MM.1S (cell line): ENCODE measurements at regions not wholly inside any gene's neighbourhood (a gene's known extent, or its start where the extent isn't known, plus 50 kb on each side); places are given as distances from the start of the nearest gene placed in this dataset.

Experiments
- DNase-seq: peaks from one replicate; pipeline ENCODE4 v3.0.0-alpha.2; 2015
- H2AFZ ChIP-seq: fragments of 300-600 bp; sonication (generic); 2 replicates; pipeline ENCODE4 v1.6.0; 2016; ENCODE audit warnings: antibody characterized with exemption, low read length
- H3F3A ChIP-seq: fragments of 300-600 bp; sonication (generic); 2 replicates; pipeline ENCODE4 v1.6.1; 2016; ENCODE audit warnings: mild to moderate bottlenecking, antibody characterized with exemption, low read length, moderate library complexity, mixed read lengths; ENCODE audit not compliant: insufficient read depth
- H3K27ac ChIP-seq: fragments of 300-600 bp; sonication (generic); 2 replicates; pipeline ENCODE4 v1.5.1; 2016; ENCODE audit warnings: mild to moderate bottlenecking, low read length
- H3K27me3 ChIP-seq: fragments of 300-600 bp; sonication (generic); replicated peaks from 2 replicates; pipeline ENCODE4 v1.6.0; 2016; ENCODE audit warnings: low read length; ENCODE audit not compliant: insufficient read depth
- H3K36me3 ChIP-seq: fragments of 300-600 bp; sonication (generic); replicated peaks from 2 replicates; pipeline ENCODE4 v1.6.1; 2016; ENCODE audit warnings: mild to moderate bottlenecking, low read length, mixed read lengths; ENCODE audit not compliant: insufficient read depth
- H3K4me1 ChIP-seq: fragments of 300-600 bp; sonication (generic); 2 replicates; pipeline ENCODE4 v1.6.1; 2016; ENCODE audit warnings: low read length, mixed read lengths
- H3K4me2 ChIP-seq: fragments of 300-600 bp; sonication (generic); 2 replicates; pipeline ENCODE4 v1.6.0; 2016; ENCODE audit warnings: low read depth, low read length
- H3K4me3 ChIP-seq: fragments of 300-600 bp; sonication (generic); 2 replicates; pipeline ENCODE4 v1.5.1; 2016; ENCODE audit warnings: low read length, mixed read lengths
- H3K79me2 ChIP-seq: fragments of 300-600 bp; sonication (generic); 2 replicates; pipeline ENCODE4 v1.6.1; 2016; ENCODE audit warnings: mixed run types, low read length, mixed read lengths
- H3K9ac ChIP-seq: fragments of 300-600 bp; sonication (generic); 2 replicates; pipeline ENCODE4 v1.6.1; 2016; ENCODE audit warnings: low read length, mixed read lengths
- H3K9me2 ChIP-seq: fragments of 300-600 bp; sonication (generic); replicated peaks from 2 replicates; pipeline ENCODE4 v1.6.1; 2016; ENCODE audit warnings: mild to moderate bottlenecking, low read length, mixed read lengths; ENCODE audit not compliant: insufficient read depth
- H3K9me3 ChIP-seq: fragments of 300-600 bp; sonication (generic); replicated peaks from 2 replicates; pipeline ENCODE4 v1.6.1; 2016; ENCODE audit warnings: mild to moderate bottlenecking, low read length, mixed read lengths; ENCODE audit not compliant: insufficient read depth
- H4K20me1 ChIP-seq: fragments of 300-600 bp; sonication (generic); 2 replicates; pipeline ENCODE4 v1.6.1; 2016; ENCODE audit warnings: mild to moderate bottlenecking, low read length, moderate library complexity, mixed read lengths; ENCODE audit not compliant: insufficient read depth
- CTCF ChIP-seq: fragments of 300-600 bp; sonication (generic); IDR thresholded peaks from 2 replicates; pipeline ENCODE4 v1.5.1; 2016; ENCODE audit warnings: antibody characterized with exemption, low read length, mixed read lengths
- EZH2 ChIP-seq: fragments of 300-600 bp; sonication (generic); optimal IDR thresholded peaks from 2 replicates; pipeline ENCODE3; 2017; ENCODE audit warnings: low read depth, mild to moderate bottlenecking, antibody characterized with exemption, low read length, mixed read lengths
- EZH2phosphoT487 ChIP-seq: fragments of 300-600 bp; sonication (generic); IDR thresholded peaks from 2 replicates; pipeline ENCODE4 v1.6.1; 2018; ENCODE audit warnings: antibody characterized with exemption, low read length

GRCh38 chr5:167708449-167708848, 583.0 kb upstream of the WWC1 start:
- H3K27me3 ChIP-seq = no peaks in the 10 kb centered on the region
- no peaks in the 10 kb centered on the region for H3K9me2 ChIP-seq
- no peaks in the 10 kb centered on the region for H3F3A ChIP-seq
- TF ChIP-seq EZH2 (no peak), CTCF (no peak), EZH2phosphoT487 (no peak)
- no peak overlapping the region for H2AFZ ChIP-seq
- H3K9me3 ChIP-seq = no peaks in the 10 kb centered on the region
- H3K27ac ChIP-seq = no peak overlapping the region
- no peaks in the 10 kb centered on the region for H3K79me2 ChIP-seq
- DNase-seq = no peak
- no peaks in the 10 kb centered on the region for H4K20me1 ChIP-seq
- H3K9ac ChIP-seq = no peak overlapping the region
- H3K4me2 ChIP-seq = no peak overlapping the region
- H3K4me1 ChIP-seq = peaks cover 8% of the 10 kb centered on the region; the same call in 1 of the 2 replicates
- H3K4me3 ChIP-seq = no peak overlapping the region
- no peaks in the 10 kb centered on the region for H3K36me3 ChIP-seq

- Histone ChIP-seq H3K4me2 (peak overlapping the region; percentile 11), H3K27me3 (no peaks in the 10 kb centered on the region), H3K79me2 (no peaks in the 10 kb centered on the region), H3K9me2 (no peaks in the 10 kb centered on the region), H3K36me3 (no peaks in the 10 kb centered on the region), H3K27ac (no peak overlapping the region), H3F3A (no peaks in the 10 kb centered on the region), H3K4me3 (no peak overlapping the region), H3K4me1 (peaks cover 8% of the 10 kb centered on the region; the same call in 1 of the 2 replicates), H3K9ac (no peak overlapping the region), H3K9me3 (no peaks in the 10 kb centered on the region), H4K20me1 (no peaks in the 10 kb centered on the region), H2AFZ (0 out of 2 replicates have a peak overlapping the region, but pooled peaks have one; percentile 25)
- no peak for TF ChIP-seq EZH2phosphoT487
- DNase-seq = no peak
Observed at GRCh38 chr5:167709625-167710024, 581.8 kb upstream of the WWC1 start.

GRCh38 chr5:167710444-167711073, 580.9 kb upstream of the WWC1 start:
- no peak for TF ChIP-seq CTCF
- no peak for TF ChIP-seq EZH2
- no peak for TF ChIP-seq EZH2phosphoT487
- no peak overlapping the region for H3K27ac ChIP-seq
- H3K4me3 ChIP-seq = no peak overlapping the region
- H3K4me1 ChIP-seq = peaks cover 8% of the 10 kb centered on the region; the same call in 1 of the 2 replicates
- no peaks in the 10 kb centered on the region for H3K79me2 ChIP-seq
- no peak overlapping the region for H3K9ac ChIP-seq
- no peaks in the 10 kb centered on the region for H4K20me1 ChIP-seq
- DNase-seq = no peak
- 0 out of 2 replicates have a peak overlapping the region, but pooled peaks have one; percentile 11 for H3K4me2 ChIP-seq
- H2AFZ ChIP-seq = no peak overlapping the region
- no peaks in the 10 kb centered on the region for H3K9me2 ChIP-seq
- H3K27me3 ChIP-seq = no peaks in the 10 kb centered on the region
- H3K36me3 ChIP-seq = no peaks in the 10 kb centered on the region
- H3F3A ChIP-seq = no peaks in the 10 kb centered on the region
- no peaks in the 10 kb centered on the region for H3K9me3 ChIP-seq

- no peaks in the 10 kb centered on the region for H4K20me1 ChIP-seq
- H3K4me3 ChIP-seq = no peak overlapping the region
- H3F3A ChIP-seq = peaks cover 9% of the 10 kb centered on the region
- H3K27me3 ChIP-seq = no peaks in the 10 kb centered on the region
- H3K9me3 ChIP-seq = no peaks in the 10 kb centered on the region
- no peak for TF ChIP-seq EZH2
- no peak for TF ChIP-seq CTCF
- no peak overlapping the region for H3K9ac ChIP-seq
- no peaks in the 10 kb centered on the region for H3K36me3 ChIP-seq
- peaks cover 19% of the 10 kb centered on the region for H3K4me1 ChIP-seq
- H3K4me2 ChIP-seq = no peak overlapping the region
- no peaks in the 10 kb centered on the region for H3K79me2 ChIP-seq
- no peak overlapping the region for H2AFZ ChIP-seq
- no peak for DNase-seq
- H3K27ac ChIP-seq = no peak overlapping the region
- no peaks in the 10 kb centered on the region for H3K9me2 ChIP-seq
Observed at GRCh38 chr5:167712986-167713585, 578.4 kb upstream of the WWC1 start.
